Vagina (tissue), 2 donors: ENCODE measurements at regions not wholly inside any gene's neighbourhood (a gene's known extent, or its start where the extent isn't known, plus 50 kb on each side); places are given as distances from the start of the nearest gene placed in this dataset.

Source experiments
- POLR2A ChIP-seq, 2 donors: fragments of 450-650 bp; IDR thresholded peaks; one replicate each; pipeline ENCODE4 v1.6.1; 2017; ENCODE audit warnings: antibody characterized with exemption in 2 of 2, mild to moderate bottlenecking in 2 of 2, moderate library complexity in 2 of 2
- POLR2AphosphoS5 ChIP-seq, 2 donors: sonication (generic); formaldehyde crosslinking; IDR thresholded peaks; one replicate each; pipeline ENCODE4 v1.9.0; 2017; ENCODE audit warnings: antibody characterized with exemption in 2 of 2, mild to moderate bottlenecking in 2 of 2, low read depth in 1 of 2; ENCODE audit not compliant: insufficient read depth in 1 of 2
- TF ChIP-seq, protein P1 (sequence below), 3 experiments: fragments of 450-650 bp in 2 of 3; fragments of 200-600 bp in 1 of 3; sonication (generic) in 1 of 3; IDR thresholded peaks; one replicate each; pipeline ENCODE4 v1.5.1; 2017 to 2019; ENCODE audit warnings: antibody characterized with exemption in 3 of 3, mild to moderate bottlenecking in 2 of 3, moderate library complexity in 2 of 3

DNA sequence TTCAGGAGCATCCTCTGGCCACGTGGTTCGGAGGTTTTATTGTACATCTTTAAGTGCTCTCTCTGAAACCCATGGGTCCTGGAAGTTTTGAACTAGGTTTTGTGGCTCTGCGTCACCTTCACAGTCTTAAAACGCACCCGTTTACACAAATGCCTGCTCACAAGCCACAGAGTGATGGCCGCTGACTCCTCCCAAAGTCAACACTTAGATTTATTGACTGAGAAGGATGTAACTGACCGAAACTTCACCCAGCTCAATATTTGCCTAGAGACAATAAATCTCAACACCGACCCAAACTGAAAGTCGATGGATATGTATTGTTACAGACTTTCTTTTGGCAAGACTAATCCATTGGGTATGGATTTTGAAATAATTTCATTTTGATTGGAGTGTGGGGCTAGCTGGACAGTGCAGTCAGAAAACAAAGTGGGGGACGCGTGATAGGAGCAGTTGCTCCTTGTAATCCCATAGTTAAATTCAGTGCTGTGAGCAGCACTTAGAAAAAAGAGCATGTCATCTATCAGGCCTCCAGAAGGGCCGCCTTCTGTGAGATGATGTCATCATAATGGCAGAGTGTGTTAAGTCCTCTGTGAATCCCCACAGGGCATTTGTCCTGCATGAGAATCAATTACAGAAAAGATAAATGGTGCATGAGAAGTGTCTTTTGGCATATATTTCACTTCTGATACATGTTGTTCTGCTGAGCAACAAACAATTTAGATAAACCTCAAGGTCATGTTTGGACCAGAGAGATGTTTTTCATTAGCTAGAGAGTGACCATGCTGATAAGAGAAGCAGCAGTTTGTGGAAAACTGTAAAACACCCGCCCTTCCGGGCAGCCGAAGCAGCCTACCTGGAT is 183.7 kb downstream of the INO80D start:
- TF ChIP-seq POLR2A (IDR thresholded peaks at IDR 0.05) (no peak), POLR2AphosphoS5 (IDR thresholded peaks at IDR 0.05; ENCODE audit: insufficient read depth in 1 of 2, low read depth in 1 of 2) (no peak)
- TF ChIP-seq, protein P1, sequence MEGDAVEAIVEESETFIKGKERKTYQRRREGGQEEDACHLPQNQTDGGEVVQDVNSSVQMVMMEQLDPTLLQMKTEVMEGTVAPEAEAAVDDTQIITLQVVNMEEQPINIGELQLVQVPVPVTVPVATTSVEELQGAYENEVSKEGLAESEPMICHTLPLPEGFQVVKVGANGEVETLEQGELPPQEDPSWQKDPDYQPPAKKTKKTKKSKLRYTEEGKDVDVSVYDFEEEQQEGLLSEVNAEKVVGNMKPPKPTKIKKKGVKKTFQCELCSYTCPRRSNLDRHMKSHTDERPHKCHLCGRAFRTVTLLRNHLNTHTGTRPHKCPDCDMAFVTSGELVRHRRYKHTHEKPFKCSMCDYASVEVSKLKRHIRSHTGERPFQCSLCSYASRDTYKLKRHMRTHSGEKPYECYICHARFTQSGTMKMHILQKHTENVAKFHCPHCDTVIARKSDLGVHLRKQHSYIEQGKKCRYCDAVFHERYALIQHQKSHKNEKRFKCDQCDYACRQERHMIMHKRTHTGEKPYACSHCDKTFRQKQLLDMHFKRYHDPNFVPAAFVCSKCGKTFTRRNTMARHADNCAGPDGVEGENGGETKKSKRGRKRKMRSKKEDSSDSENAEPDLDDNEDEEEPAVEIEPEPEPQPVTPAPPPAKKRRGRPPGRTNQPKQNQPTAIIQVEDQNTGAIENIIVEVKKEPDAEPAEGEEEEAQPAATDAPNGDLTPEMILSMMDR (IDR thresholded peaks at IDR 0.05) = no peak
